Neuron (in vitro differentiated cells): ENCODE measurements at regions not wholly inside any gene's neighbourhood (a gene's known extent, or its start where the extent isn't known, plus 50 kb on each side); places are given as distances from the start of the nearest gene placed in this dataset.

Experiments
- H2AFZ ChIP-seq: one replicate; pipeline ENCODE4 v1.6.1; 2013; ENCODE audit warnings: low read depth, mild to moderate bottlenecking, inconsistent platforms, low read length, moderate library complexity
- H3K27me3 ChIP-seq: one replicate; pipeline ENCODE4 v1.6.1; 2013; ENCODE audit warnings: low read length; ENCODE audit not compliant: insufficient read depth
- H3K36me3 ChIP-seq: one replicate; pipeline ENCODE4 v1.6.1; 2013; ENCODE audit warnings: low read length; ENCODE audit not compliant: insufficient read depth
- H3K4me1 ChIP-seq: one replicate; pipeline ENCODE4 v1.6.1; 2013; ENCODE audit warnings: low read length; ENCODE audit not compliant: insufficient read depth
- H3K4me3 ChIP-seq: 2 replicates; pipeline ENCODE4 v1.5.1; 2013; ENCODE audit warnings: mild to moderate bottlenecking, low read length, moderate library complexity
- H3K9me3 ChIP-seq: one replicate; pipeline ENCODE4 v1.6.1; 2013; ENCODE audit warnings: low read length

DNA sequence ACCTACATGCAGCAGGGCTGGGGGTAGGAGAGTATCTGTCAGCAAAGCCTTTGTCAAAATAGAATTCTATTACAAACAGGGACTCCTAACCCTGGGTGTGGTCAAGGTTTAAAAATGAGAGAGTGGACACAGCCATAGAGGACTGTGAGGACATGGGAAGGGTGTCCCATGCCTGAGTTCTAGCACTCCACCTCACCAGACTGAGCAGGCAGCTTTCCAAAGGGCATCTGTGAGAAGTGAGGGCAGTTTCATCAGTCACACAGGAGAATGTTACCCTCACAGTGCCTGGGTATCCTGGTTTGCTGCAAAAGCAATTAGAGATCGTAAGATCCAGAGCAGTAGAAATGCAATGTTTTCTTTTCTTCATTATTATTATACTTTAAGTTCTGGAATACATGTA lies 174.9 kb upstream of the UBL3 start:
- H3K4me3 ChIP-seq = no peak overlapping the region
- no peaks in the 10 kb centered on the region for H3K36me3 ChIP-seq
- H3K27me3 ChIP-seq = peaks cover 3% of the 10 kb centered on the region
- no peak overlapping the region for H2AFZ ChIP-seq
- H3K9me3 ChIP-seq = no peaks in the 10 kb centered on the region
- H3K4me1 ChIP-seq = peaks cover 3% of the 10 kb centered on the region

DNA sequence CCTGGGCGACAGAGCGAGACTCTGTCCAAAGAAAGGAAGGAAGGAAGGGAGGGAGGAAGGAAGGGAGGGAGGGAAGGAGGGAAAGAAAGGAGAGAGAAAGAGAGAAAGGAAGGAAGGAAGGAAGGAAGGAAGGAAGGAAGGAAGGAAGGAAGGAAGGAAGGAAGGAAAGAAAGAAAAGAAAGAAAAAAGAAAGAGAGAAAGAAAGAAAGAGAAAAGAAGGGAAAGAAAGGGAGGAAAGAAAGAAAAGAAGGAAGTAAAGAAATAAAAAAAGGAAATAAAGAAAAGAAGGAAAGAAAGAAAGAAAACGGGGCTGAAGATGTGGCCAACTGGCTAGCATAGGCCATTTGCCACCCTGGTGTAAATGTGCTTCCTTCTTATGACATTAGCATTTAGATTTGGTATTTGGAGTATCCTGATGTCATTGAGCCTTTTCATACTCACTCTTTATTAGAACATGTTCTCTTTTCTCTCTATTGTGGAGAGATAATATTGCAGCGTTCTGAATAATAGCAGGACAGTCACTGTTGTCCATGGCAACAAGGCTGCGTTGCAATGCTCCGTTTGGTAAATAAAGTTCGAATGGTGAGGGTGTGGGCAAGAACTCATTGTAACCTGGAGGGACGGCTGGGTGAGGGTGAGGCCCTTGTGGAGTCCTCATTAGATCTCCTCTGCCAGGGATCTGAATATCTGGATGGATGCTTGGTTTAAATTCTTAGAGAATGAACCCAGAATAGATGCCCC lies 173.9 kb upstream of the UBL3 start:
- peaks cover 14% of the 10 kb centered on the region for H3K4me1 ChIP-seq
- H3K4me3 ChIP-seq = no peak overlapping the region
- no peaks in the 10 kb centered on the region for H3K27me3 ChIP-seq
- H3K9me3 ChIP-seq = no peaks in the 10 kb centered on the region
- H2AFZ ChIP-seq = no peak overlapping the region
- no peaks in the 10 kb centered on the region for H3K36me3 ChIP-seq

GRCh38 chr13:30023196-30023895 lies 172.9 kb upstream of the UBL3 start:
- H3K4me1 ChIP-seq = peaks cover 14% of the 10 kb centered on the region
- no peaks in the 10 kb centered on the region for H3K36me3 ChIP-seq
- no peak overlapping the region for H3K4me3 ChIP-seq
- H2AFZ ChIP-seq = no peak overlapping the region
- no peaks in the 10 kb centered on the region for H3K9me3 ChIP-seq
- no peaks in the 10 kb centered on the region for H3K27me3 ChIP-seq

- peaks cover 14% of the 10 kb centered on the region for H3K4me1 ChIP-seq
- H3K36me3 ChIP-seq = no peaks in the 10 kb centered on the region
- H3K27me3 ChIP-seq = no peaks in the 10 kb centered on the region
- no peak overlapping the region for H2AFZ ChIP-seq
- H3K4me3 ChIP-seq = no peak overlapping the region
- H3K9me3 ChIP-seq = no peaks in the 10 kb centered on the region
Observed at GRCh38 chr13:30022796-30023195, 172.4 kb upstream of the UBL3 start.

DNA sequence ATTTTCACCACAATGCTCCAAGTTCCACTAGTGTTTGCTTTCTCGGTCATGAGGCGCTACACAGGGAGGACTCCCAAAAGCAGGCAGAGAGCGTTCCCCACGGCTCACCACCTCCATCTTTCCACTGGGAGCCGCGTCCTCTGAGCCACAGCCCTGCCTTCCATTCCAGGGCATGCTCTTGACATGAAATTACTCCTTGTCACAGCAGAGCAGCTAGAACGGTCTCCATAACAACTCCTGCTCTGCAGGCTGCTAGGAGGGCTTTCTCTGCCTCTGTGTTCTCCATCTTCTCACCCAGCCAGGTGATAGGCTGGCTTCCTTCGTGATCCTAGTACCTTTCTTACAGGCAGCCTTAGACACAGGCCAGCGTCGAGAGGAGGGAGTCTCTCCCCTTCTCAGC lies 171.8 kb upstream of the UBL3 start:
- H3K4me3 ChIP-seq = no peak overlapping the region
- H3K27me3 ChIP-seq = no peaks in the 10 kb centered on the region
- no peaks in the 10 kb centered on the region for H3K9me3 ChIP-seq
- peaks cover 14% of the 10 kb centered on the region for H3K4me1 ChIP-seq
- H2AFZ ChIP-seq = no peak overlapping the region
- H3K36me3 ChIP-seq = no peaks in the 10 kb centered on the region

GRCh38 chr13:30021611-30022010 lies 171.2 kb upstream of the UBL3 start:
- Histone ChIP-seq H3K9me3 (no peaks in the 10 kb centered on the region), H3K4me1 (peaks cover 14% of the 10 kb centered on the region)

GRCh38 chr13:30020726-30021312 lies 170.4 kb upstream of the UBL3 start:
- no peaks in the 10 kb centered on the region for H3K9me3 ChIP-seq
- no peak overlapping the region for H3K4me3 ChIP-seq
- H3K4me1 ChIP-seq = peaks cover 14% of the 10 kb centered on the region
- no peaks in the 10 kb centered on the region for H3K36me3 ChIP-seq
- no peaks in the 10 kb centered on the region for H3K27me3 ChIP-seq
- H2AFZ ChIP-seq = no peak overlapping the region

More at GRCh38 chr13:30021611-30022010, 171.2 kb upstream of the UBL3 start:
- Histone ChIP-seq H2AFZ (no peak overlapping the region), H3K36me3 (no peaks in the 10 kb centered on the region), H3K4me3 (no peak overlapping the region), H3K27me3 (no peaks in the 10 kb centered on the region)

GRCh38 chr13:30019648-30020626 lies 169.5 kb upstream of the UBL3 start:
- peaks cover 14% of the 10 kb centered on the region for H3K4me1 ChIP-seq
- no peaks in the 10 kb centered on the region for H3K36me3 ChIP-seq
- H3K4me3 ChIP-seq = no peak overlapping the region
- H3K27me3 ChIP-seq = no peaks in the 10 kb centered on the region
- H2AFZ ChIP-seq = no peak overlapping the region
- no peaks in the 10 kb centered on the region for H3K9me3 ChIP-seq

DNA sequence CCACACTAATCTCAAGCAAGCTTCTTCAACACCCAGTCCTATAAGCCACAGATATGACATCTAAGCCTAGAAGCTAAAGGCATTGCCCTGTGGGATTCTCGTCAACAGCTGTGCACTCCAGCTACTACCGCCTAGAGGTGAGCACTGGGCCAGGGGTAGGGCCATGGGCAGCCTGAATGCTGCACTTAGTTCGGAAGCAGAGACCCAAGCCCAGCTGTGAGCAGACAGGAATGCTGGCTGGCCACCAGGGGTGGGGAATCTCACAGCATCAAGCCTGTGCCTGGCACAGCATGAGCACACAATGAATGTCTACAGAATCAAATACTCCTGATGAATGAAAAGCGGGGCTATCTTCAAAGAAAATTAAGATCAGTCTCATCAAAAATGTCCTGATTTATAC lies 167.5 kb upstream of the UBL3 start:
- H3K4me3 ChIP-seq = no peak overlapping the region
- peaks cover 11% of the 10 kb centered on the region for H3K4me1 ChIP-seq
- no peaks in the 10 kb centered on the region for H3K9me3 ChIP-seq
- no peak overlapping the region for H2AFZ ChIP-seq
- H3K27me3 ChIP-seq = no peaks in the 10 kb centered on the region
- no peaks in the 10 kb centered on the region for H3K36me3 ChIP-seq

DNA sequence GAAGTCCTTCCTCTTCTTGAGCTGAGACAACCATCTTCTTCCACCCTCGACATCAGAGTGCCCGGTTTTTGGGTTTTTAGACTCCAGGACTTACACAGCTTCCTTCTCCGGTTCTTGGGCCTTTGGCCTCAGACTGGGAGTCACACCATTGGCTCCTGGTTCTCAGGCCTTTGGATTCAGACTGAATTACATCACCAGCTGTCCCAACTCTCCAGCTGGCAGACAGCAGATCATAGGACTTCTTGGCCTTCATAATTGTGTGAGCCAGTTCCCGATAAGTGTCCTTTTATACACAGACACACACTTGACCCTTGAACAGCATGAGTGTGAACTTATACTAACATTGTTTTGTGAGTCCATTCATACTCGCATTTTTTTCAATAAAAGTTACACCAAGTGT lies 166.0 kb upstream of the UBL3 start:
- Histone ChIP-seq H3K27me3 (no peaks in the 10 kb centered on the region), H3K4me1 (peaks cover 11% of the 10 kb centered on the region), H3K9me3 (no peaks in the 10 kb centered on the region), H3K4me3 (no peak overlapping the region), H2AFZ (no peak overlapping the region), H3K36me3 (no peaks in the 10 kb centered on the region)

DNA sequence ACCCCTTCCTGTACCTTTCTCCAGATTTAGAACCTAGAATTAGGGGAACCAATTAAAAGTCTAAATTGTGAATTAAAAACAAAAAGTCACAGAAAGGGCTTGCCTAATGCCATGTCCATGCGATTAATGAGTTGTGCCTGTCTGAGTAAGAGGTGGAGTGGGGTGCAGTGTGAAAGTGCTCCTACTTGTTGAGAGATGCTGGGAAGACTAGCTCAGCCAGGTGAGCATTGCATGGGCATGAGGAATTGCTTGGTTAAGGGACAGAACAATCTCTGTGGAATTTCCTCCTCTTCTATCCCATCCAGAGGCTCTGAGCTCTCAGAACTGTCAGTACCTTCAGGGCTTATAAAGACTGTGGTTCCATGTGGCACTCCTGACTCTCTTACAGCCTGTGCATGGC lies 159.0 kb upstream of the UBL3 start:
- H3K36me3 ChIP-seq = no peaks in the 10 kb centered on the region
- no peaks in the 10 kb centered on the region for H3K4me1 ChIP-seq
- H3K9me3 ChIP-seq = no peaks in the 10 kb centered on the region
- H3K27me3 ChIP-seq = no peaks in the 10 kb centered on the region
- no peak overlapping the region for H2AFZ ChIP-seq
- H3K4me3 ChIP-seq = no peak overlapping the region

GRCh38 chr13:30006246-30006645 lies 155.8 kb upstream of the UBL3 start:
- Histone ChIP-seq H2AFZ (no peak overlapping the region), H3K9me3 (no peaks in the 10 kb centered on the region), H3K4me3 (no peak overlapping the region), H3K27me3 (no peaks in the 10 kb centered on the region), H3K36me3 (no peaks in the 10 kb centered on the region), H3K4me1 (no peaks in the 10 kb centered on the region)
